ENCODE measurements at regions not wholly inside any gene's neighbourhood (a gene's known extent, or its start where the extent isn't known, plus 50 kb on each side); places are given as distances from the start of the nearest gene placed in this dataset.

- no peak for TF ChIP-seq CTCF (IDR thresholded peaks at IDR 0.05; ENCODE audit: partially characterized antibody, unreplicated experiment)
- H3K9me3 Mint-ChIP-seq (ENCODE audit: unreplicated experiment): peaks cover 3% of the 10 kb centered on the region
- H3K4me1 Mint-ChIP-seq (ENCODE audit: low read depth, unreplicated experiment): peaks cover 18% of the 10 kb centered on the region
- H3K27ac Mint-ChIP-seq (ENCODE audit: unreplicated experiment): peak overlapping the region; percentile 33
- peaks cover 4% of the 10 kb centered on the region for H3K27me3 Mint-ChIP-seq (ENCODE audit: unreplicated experiment)
- no peak for DNase-seq
- no peaks in the 10 kb centered on the region for H3K36me3 Mint-ChIP-seq (ENCODE audit: unreplicated experiment)
- H3K4me3 Mint-ChIP-seq (ENCODE audit: unreplicated experiment): no peak overlapping the region
Observed at GRCh38 chr1:201618905-201619304, 80.0 kb downstream of the NAV1 start.

- H3K4me3 Mint-ChIP-seq (ENCODE audit: unreplicated experiment): no peak overlapping the region
- no peak overlapping the region for H3K27ac Mint-ChIP-seq (ENCODE audit: unreplicated experiment)
- peaks cover 4% of the 10 kb centered on the region for H3K27me3 Mint-ChIP-seq (ENCODE audit: unreplicated experiment)
- H3K9me3 Mint-ChIP-seq (ENCODE audit: unreplicated experiment): peaks cover 1% of the 10 kb centered on the region
- H3K4me1 Mint-ChIP-seq (ENCODE audit: low read depth, unreplicated experiment): peaks cover 18% of the 10 kb centered on the region
- DNase-seq: no peak
- no peak for TF ChIP-seq CTCF (IDR thresholded peaks at IDR 0.05; ENCODE audit: partially characterized antibody, unreplicated experiment)
- no peaks in the 10 kb centered on the region for H3K36me3 Mint-ChIP-seq (ENCODE audit: unreplicated experiment)
Observed at GRCh38 chr1:201619513-201619912, 80.6 kb downstream of the NAV1 start.

- Mint-ChIP-seq H3K4me3 (ENCODE audit: unreplicated experiment) (no peak overlapping the region), H3K27ac (ENCODE audit: unreplicated experiment) (no peak overlapping the region)
Observed at GRCh38 chr1:201622353-201622752, 83.4 kb downstream of the NAV1 start.

GRCh38 chr1:201622824-201623223, 83.9 kb downstream of the NAV1 start:
- Mint-ChIP-seq H3K27ac (ENCODE audit: unreplicated experiment) (no peak overlapping the region), H3K9me3 (ENCODE audit: unreplicated experiment) (no peaks in the 10 kb centered on the region), H3K27me3 (ENCODE audit: unreplicated experiment) (peaks cover 7% of the 10 kb centered on the region), H3K4me3 (ENCODE audit: unreplicated experiment) (no peak overlapping the region), H3K4me1 (ENCODE audit: low read depth, unreplicated experiment) (peaks cover 13% of the 10 kb centered on the region), H3K36me3 (ENCODE audit: unreplicated experiment) (no peaks in the 10 kb centered on the region)
- no peak for DNase-seq
- no peak for TF ChIP-seq CTCF (IDR thresholded peaks at IDR 0.05; ENCODE audit: partially characterized antibody, unreplicated experiment)

More at GRCh38 chr1:201622353-201622752, 83.4 kb downstream of the NAV1 start:
- TF ChIP-seq CTCF (IDR thresholded peaks at IDR 0.05; ENCODE audit: partially characterized antibody, unreplicated experiment): no peak
- Mint-ChIP-seq H3K9me3 (ENCODE audit: unreplicated experiment) (no peaks in the 10 kb centered on the region), H3K27me3 (ENCODE audit: unreplicated experiment) (peaks cover 7% of the 10 kb centered on the region), H3K36me3 (ENCODE audit: unreplicated experiment) (no peaks in the 10 kb centered on the region), H3K4me1 (ENCODE audit: low read depth, unreplicated experiment) (peaks cover 13% of the 10 kb centered on the region)
- no peak for DNase-seq

- H3K36me3 Mint-ChIP-seq (ENCODE audit: unreplicated experiment): no peaks in the 10 kb centered on the region
- peaks cover 5% of the 10 kb centered on the region for H3K27me3 Mint-ChIP-seq (ENCODE audit: unreplicated experiment)
Observed at GRCh38 chr1:201624741-201625225, 85.9 kb downstream of the NAV1 start.

More at GRCh38 chr1:201624741-201625225, 85.9 kb downstream of the NAV1 start:
- TF ChIP-seq CTCF (IDR thresholded peaks at IDR 0.05; ENCODE audit: partially characterized antibody, unreplicated experiment): no peak
- Mint-ChIP-seq H3K4me3 (ENCODE audit: unreplicated experiment) (no peak overlapping the region), H3K4me1 (ENCODE audit: low read depth, unreplicated experiment) (peaks cover 10% of the 10 kb centered on the region), H3K9me3 (ENCODE audit: unreplicated experiment) (no peaks in the 10 kb centered on the region), H3K27ac (ENCODE audit: unreplicated experiment) (no peak overlapping the region)
- DNase-seq: no peak
